Esophagus squamous epithelium (tissue), 4 donors: ENCODE measurements at regions not wholly inside any gene's neighbourhood (a gene's known extent, or its start where the extent isn't known, plus 50 kb on each side); places are given as distances from the start of the nearest gene placed in this dataset.

Source experiments
- CTCF ChIP-seq, 6 experiments: fragments of 450-650 bp in 4 of 6; fragments of 200-600 bp in 2 of 6; sonication (generic) in 2 of 6; IDR thresholded peaks; one replicate each; pipeline ENCODE4 v1.5.1; 2016 to 2019; ENCODE audit warnings: antibody characterized with exemption in 6 of 6, mild to moderate bottlenecking in 4 of 6, moderate library complexity in 4 of 6
- POLR2A ChIP-seq, 4 donors: fragments of 450-650 bp; IDR thresholded peaks; one replicate each; pipeline ENCODE4 v1.6.1; 2017; ENCODE audit warnings: antibody characterized with exemption in 4 of 4, mild to moderate bottlenecking in 4 of 4, moderate library complexity in 3 of 4

DNA sequence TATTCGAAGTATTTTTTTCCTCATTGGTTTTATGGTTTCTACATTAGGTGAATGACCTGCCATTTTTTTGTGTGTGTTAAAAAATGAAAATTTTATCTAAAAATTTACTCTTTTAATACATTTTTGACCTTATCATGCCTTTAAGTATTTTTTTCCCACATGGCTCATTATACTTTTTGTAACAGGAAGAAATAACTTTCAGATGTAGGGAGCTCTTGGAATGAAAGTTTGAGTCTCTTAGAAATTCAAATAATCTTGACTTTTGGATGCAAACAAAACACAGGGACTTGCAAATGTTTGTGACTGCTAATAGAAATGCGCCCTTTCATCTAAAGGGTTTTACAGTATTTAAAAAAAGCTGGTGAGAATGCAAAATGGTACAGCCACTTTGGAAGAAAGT lies 457.9 kb downstream of the KLF5 start:
- TF ChIP-seq CTCF (IDR thresholded peaks at IDR 0.05) (no peak), POLR2A (IDR thresholded peaks at IDR 0.05) (no peak)
